Mesendoderm (in vitro differentiated cells): ENCODE measurements at regions not wholly inside any gene's neighbourhood (a gene's known extent, or its start where the extent isn't known, plus 50 kb on each side); places are given as distances from the start of the nearest gene placed in this dataset.

Experiments used
- DNase-seq: peaks from one replicate; pipeline ENCODE4 v3.0.0; 2013
- H2AK5ac ChIP-seq: 2 replicates; pipeline ENCODE4 v1.6.1; 2013; ENCODE audit warnings: low read length, inconsistent platforms
- H2BK120ac ChIP-seq: 2 replicates; pipeline ENCODE4 v1.6.1; 2013; ENCODE audit warnings: low read depth, mild to moderate bottlenecking, low read length, moderate library complexity, mixed read lengths
- H2BK15ac ChIP-seq: replicated peaks from 2 replicates; pipeline ENCODE4 v1.6.1; 2013; ENCODE audit warnings: low read depth, mild to moderate bottlenecking, moderate library complexity
- H2BK5ac ChIP-seq: 2 replicates; pipeline ENCODE4 v1.6.1; 2013; ENCODE audit warnings: low read length, inconsistent platforms
- H3K18ac ChIP-seq: 2 replicates; pipeline ENCODE4 v1.6.1; 2013; ENCODE audit warnings: mild to moderate bottlenecking, low read length, mixed read lengths
- H3K23ac ChIP-seq: one replicate; pipeline ENCODE4 v1.6.1; 2013; ENCODE audit warnings: low read length
- H3K27ac ChIP-seq: 2 replicates; pipeline ENCODE4 v1.5.1; 2013; ENCODE audit warnings: low read depth, mild to moderate bottlenecking, inconsistent platforms, low read length, moderate library complexity
- H3K27me3 ChIP-seq: 2 replicates; pipeline ENCODE4 v1.6.1; 2013; ENCODE audit warnings: low read length, control low read depth, mild to moderate bottlenecking, inconsistent platforms; ENCODE audit not compliant: insufficient read depth, poor library complexity
- H3K36me3 ChIP-seq: 2 replicates; pipeline ENCODE4 v1.6.1; 2013; ENCODE audit warnings: low read length, inconsistent platforms; ENCODE audit not compliant: control insufficient read depth, insufficient read depth
- H3K4ac ChIP-seq: one replicate; pipeline ENCODE4 v1.6.1; 2013; ENCODE audit warnings: low read depth, mild to moderate bottlenecking, low read length, moderate library complexity
- H3K4me1 ChIP-seq: 2 replicates; pipeline ENCODE4 v1.6.1; 2013; ENCODE audit warnings: low read depth, low read length, inconsistent platforms; ENCODE audit not compliant: control insufficient read depth
- H3K4me2 ChIP-seq: 2 replicates; pipeline ENCODE4 v1.6.1; 2013; ENCODE audit warnings: low read length
- H3K4me3 ChIP-seq: 2 replicates; pipeline ENCODE4 v1.5.1; 2013; ENCODE audit warnings: mild to moderate bottlenecking, low read length
- H3K56ac ChIP-seq: one replicate; pipeline ENCODE4 v1.6.1; 2013; ENCODE audit warnings: low read length
- H3K79me1 ChIP-seq: 2 replicates; pipeline ENCODE4 v1.6.1; 2013; ENCODE audit warnings: low read length, inconsistent platforms
- H3K79me2 ChIP-seq: 2 replicates; pipeline ENCODE4 v1.6.1; 2013; ENCODE audit warnings: mild to moderate bottlenecking, low read length; ENCODE audit not compliant: control insufficient read depth, insufficient read depth
- H3K9ac ChIP-seq: 2 replicates; pipeline ENCODE4 v1.6.1; 2013; ENCODE audit warnings: low read length, inconsistent platforms
- H4K5ac ChIP-seq: one replicate; pipeline ENCODE4 v1.6.1; 2013; ENCODE audit warnings: low read length
- H4K8ac ChIP-seq: one replicate; pipeline ENCODE4 v1.6.1; 2013; ENCODE audit warnings: low read depth, mild to moderate bottlenecking, control low read depth, low read length, moderate library complexity
- WGBS: extraction: QIAGEN DNeasy Blood & Tissue Kit; methylation state at CpG from one replicate; pipeline ENCODE4 v1.1.7; 2013; ENCODE audit warnings: low lambda C conversion rate, missing lambda C conversion rate; ENCODE audit not compliant: insufficient coverage; ENCODE audit errors: extremely low coverage; 5-methylcytosine and 5-hydroxymethylcytosine counted together

DNA sequence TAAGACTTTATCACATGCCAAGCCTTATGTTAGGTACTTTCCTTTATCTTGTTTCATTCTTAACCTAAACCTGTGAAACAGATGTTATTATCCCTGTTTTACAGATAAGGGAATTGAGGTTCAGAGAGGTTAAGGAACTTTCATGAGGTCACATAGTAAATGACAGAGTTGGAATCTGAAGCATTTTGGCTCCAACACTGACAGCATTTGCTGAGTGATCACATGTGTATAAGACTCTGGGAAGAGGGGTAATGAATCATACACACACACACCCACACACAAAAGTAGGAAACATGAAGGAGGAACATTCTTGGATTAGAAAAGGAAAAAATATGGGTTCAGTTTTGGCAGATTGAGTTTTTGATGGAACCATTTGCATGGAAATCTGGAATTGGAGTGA lies 212.5 kb downstream of the GJA1 start:
- no peak overlapping the region for H3K18ac ChIP-seq
- H3K9ac ChIP-seq = no peak overlapping the region
- H3K27me3 ChIP-seq = no peaks in the 10 kb centered on the region
- H3K4me3 ChIP-seq = no peak overlapping the region
- H2BK120ac ChIP-seq = no peak overlapping the region
- H3K4me1 ChIP-seq = peaks cover 2% of the 10 kb centered on the region
- H4K5ac ChIP-seq = no peak overlapping the region
- H3K79me2 ChIP-seq = no peaks in the 10 kb centered on the region
- H3K27ac ChIP-seq = no peak overlapping the region
- H2AK5ac ChIP-seq = no peak overlapping the region
- H3K56ac ChIP-seq = no peak overlapping the region
- H3K4ac ChIP-seq = no peak overlapping the region
- no peak overlapping the region for H3K4me2 ChIP-seq
- no peak overlapping the region for H3K23ac ChIP-seq
- no peak overlapping the region for H2BK5ac ChIP-seq
- no peak overlapping the region for H4K8ac ChIP-seq
- H3K79me1 ChIP-seq = no peaks in the 10 kb centered on the region
- no peaks in the 10 kb centered on the region for H3K36me3 ChIP-seq
- no peak overlapping the region for H2BK15ac ChIP-seq
- peak; percentile 7 for DNase-seq

DNA sequence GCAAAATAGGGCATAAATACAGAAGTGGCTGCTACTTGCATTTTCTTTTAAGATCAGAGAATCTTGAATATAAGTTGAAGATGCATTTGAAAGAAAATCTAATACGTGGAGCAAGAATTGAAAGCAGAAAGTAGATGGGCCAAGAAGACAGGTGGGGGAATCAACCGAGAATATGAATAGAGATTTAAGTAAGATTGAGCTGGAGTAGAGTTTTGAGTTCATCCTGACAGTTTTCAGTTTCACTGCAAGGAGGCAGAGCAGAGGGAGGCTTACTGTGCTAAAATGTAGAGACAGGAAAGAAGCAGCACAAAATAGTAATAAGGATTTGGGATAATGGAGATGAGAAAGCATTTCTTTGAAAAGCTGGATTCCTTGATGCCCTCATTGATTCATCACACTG lies 214.5 kb downstream of the GJA1 start:
- H3K18ac ChIP-seq = no peak overlapping the region
- no CpG with 5 or more reads among the region's 2 CpGs for WGBS
- no peak overlapping the region for H3K27ac ChIP-seq
- H2BK15ac ChIP-seq = no peak overlapping the region
- H2AK5ac ChIP-seq = no peak overlapping the region
- H4K5ac ChIP-seq = no peak overlapping the region
- H3K4me1 ChIP-seq = peaks cover 2% of the 10 kb centered on the region
- no peak for DNase-seq
- H3K79me1 ChIP-seq = no peaks in the 10 kb centered on the region
- no peak overlapping the region for H3K4me2 ChIP-seq
- H3K79me2 ChIP-seq = no peaks in the 10 kb centered on the region
- no peaks in the 10 kb centered on the region for H3K27me3 ChIP-seq
- no peak overlapping the region for H3K9ac ChIP-seq
- H2BK5ac ChIP-seq = no peak overlapping the region
- no peak overlapping the region for H2BK120ac ChIP-seq
- H3K4me3 ChIP-seq = no peak overlapping the region
- no peak overlapping the region for H3K23ac ChIP-seq
- no peak overlapping the region for H3K4ac ChIP-seq
- no peak overlapping the region for H3K56ac ChIP-seq
- H3K36me3 ChIP-seq = no peaks in the 10 kb centered on the region
- H4K8ac ChIP-seq = no peak overlapping the region

DNA sequence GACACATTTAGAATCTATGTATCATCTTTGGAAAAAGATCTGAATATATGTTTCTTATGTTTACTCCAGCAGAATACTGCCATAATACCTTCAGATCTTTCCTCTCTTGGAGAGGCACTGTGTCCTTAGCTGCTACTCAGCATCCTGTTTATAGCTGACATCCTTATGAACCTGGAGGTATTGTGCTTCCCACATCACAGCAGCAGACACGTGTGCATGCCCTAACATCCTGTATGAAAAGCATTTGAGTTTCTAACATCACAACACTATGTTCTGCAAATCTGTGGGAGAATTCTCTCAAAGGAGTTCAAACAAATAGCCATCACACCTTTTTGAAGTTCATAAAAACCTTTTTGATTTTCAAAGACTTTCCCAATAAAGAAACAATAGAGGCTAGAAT lies 216.0 kb downstream of the GJA1 start:
- no peaks in the 10 kb centered on the region for H3K79me1 ChIP-seq
- H3K79me2 ChIP-seq = no peaks in the 10 kb centered on the region
- H2BK5ac ChIP-seq = no peak overlapping the region
- DNase-seq = no peak
- no peak overlapping the region for H3K18ac ChIP-seq
- WGBS = no CpG with 5 or more reads among the region's 1 CpG
- no peak overlapping the region for H3K27ac ChIP-seq
- H3K4me1 ChIP-seq = peaks cover 2% of the 10 kb centered on the region
- H2BK120ac ChIP-seq = no peak overlapping the region
- no peak overlapping the region for H2BK15ac ChIP-seq
- no peak overlapping the region for H3K4me3 ChIP-seq
- no peaks in the 10 kb centered on the region for H3K36me3 ChIP-seq
- no peak overlapping the region for H3K4me2 ChIP-seq
- H4K5ac ChIP-seq = no peak overlapping the region
- H3K27me3 ChIP-seq = no peaks in the 10 kb centered on the region
- H3K9ac ChIP-seq = no peak overlapping the region
- no peak overlapping the region for H4K8ac ChIP-seq
- no peak overlapping the region for H2AK5ac ChIP-seq
- H3K23ac ChIP-seq = no peak overlapping the region
- no peak overlapping the region for H3K56ac ChIP-seq
- no peak overlapping the region for H3K4ac ChIP-seq

DNA sequence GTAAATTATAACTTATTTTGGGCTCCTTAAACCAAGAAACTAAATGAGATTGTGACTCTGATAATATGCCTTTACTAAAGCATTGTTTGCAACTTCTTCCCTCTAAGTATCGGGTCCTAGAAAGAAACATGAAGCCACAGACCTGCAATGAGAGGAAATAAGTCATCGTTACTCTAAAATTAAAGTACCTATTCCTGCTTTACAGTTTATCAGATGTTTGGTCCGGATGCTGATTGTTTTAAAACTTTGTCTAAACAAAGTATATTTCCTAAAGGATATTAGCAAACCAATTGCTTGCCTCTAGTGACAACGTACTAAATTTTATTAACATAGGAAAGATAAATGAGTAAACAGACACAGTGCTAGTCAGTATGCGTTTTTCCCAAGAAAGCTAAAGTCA lies 216.8 kb downstream of the GJA1 start:
- no peak overlapping the region for H3K9ac ChIP-seq
- H3K27me3 ChIP-seq = no peaks in the 10 kb centered on the region
- H2BK120ac ChIP-seq = no peak overlapping the region
- DNase-seq = no peak
- no peak overlapping the region for H3K4ac ChIP-seq
- no peak overlapping the region for H3K23ac ChIP-seq
- no peaks in the 10 kb centered on the region for H3K79me1 ChIP-seq
- no peak overlapping the region for H4K8ac ChIP-seq
- H2BK15ac ChIP-seq = no peak overlapping the region
- no peak overlapping the region for H3K18ac ChIP-seq
- H3K56ac ChIP-seq = no peak overlapping the region
- no peaks in the 10 kb centered on the region for H3K79me2 ChIP-seq
- peaks cover 2% of the 10 kb centered on the region for H3K4me1 ChIP-seq
- no peak overlapping the region for H2BK5ac ChIP-seq
- H2AK5ac ChIP-seq = no peak overlapping the region
- H3K4me2 ChIP-seq = no peak overlapping the region
- H3K27ac ChIP-seq = no peak overlapping the region
- no peak overlapping the region for H4K5ac ChIP-seq
- H3K36me3 ChIP-seq = no peaks in the 10 kb centered on the region
- WGBS = no CpG with 5 or more reads among the region's 5 CpGs
- no peak overlapping the region for H3K4me3 ChIP-seq

DNA sequence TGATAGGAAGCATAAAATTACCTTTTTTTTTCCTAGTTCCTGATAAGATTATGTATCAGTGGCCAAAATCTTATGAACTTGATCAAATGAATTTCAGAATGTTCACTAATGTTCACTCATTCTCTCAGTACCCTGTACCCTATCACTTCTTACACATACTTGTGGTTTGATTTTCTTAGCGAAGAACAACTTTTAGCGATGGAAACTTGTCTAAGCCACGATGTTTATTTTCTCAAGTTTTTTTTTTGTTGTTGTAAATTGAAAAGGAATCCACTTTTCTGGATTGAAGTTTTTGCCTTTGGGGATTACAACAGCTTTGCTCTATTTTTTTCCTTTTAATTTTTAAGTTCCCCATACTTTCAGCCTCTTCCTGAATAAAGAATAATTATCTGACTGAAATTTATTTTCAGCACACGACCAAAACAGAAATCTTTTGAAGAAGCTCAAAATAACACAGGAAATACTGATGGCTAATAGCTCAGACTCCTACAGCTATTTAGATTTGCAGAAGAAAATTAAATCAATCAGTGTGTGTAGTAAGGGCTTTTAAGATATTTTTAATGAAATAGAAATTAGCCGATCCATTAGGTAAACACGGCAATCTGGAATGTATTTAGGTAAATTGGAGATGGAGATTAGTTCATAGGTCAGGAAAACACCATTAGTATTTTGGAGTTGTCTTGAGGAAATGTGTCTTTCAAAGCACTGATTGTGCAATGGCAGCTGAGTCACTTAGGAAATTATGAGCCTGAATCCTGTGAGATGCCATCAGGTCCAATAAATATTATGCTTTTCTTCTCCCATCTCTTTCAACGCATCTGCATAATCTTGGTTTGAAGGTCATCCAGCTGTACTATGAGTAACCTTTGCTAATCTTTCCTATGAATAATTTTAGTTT lies 217.5 kb downstream of the GJA1 start:
- Histone ChIP-seq H2BK15ac (no peak overlapping the region), H2BK120ac (no peak overlapping the region), H2AK5ac (no peak overlapping the region), H3K27ac (no peak overlapping the region), H3K4me2 (no peak overlapping the region), H3K4me3 (no peak overlapping the region), H3K18ac (no peak overlapping the region), H3K9ac (no peak overlapping the region), H3K27me3 (no peaks in the 10 kb centered on the region), H3K4me1 (peaks cover 2% of the 10 kb centered on the region), H3K4ac (no peak overlapping the region), H3K23ac (no peak overlapping the region), H3K79me1 (no peaks in the 10 kb centered on the region), H4K5ac (no peak overlapping the region), H3K79me2 (no peaks in the 10 kb centered on the region), H3K36me3 (no peaks in the 10 kb centered on the region), H3K56ac (no peak overlapping the region), H2BK5ac (no peak overlapping the region), H4K8ac (no peak overlapping the region)
- no peak for DNase-seq
- 100% methylated on average over 2 of the region's 7 CpGs for WGBS

DNA sequence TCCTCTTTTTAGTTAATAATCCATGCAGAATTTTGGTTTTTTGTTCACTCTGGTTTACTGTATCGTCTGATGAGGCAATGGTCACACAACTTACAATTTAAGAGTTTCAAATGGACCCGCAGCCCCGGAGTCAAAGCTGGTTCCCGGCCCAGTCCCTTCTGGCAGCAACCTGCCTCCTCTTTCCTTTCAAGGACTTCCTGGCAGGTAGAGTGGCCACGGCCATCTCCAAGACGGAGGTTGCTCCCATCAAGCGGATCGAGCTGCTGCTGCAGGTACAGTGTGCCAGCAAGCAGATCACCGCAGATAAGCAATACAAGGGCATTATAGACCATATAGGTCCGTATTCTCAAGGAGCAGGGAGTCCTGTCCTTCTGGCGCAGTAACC lies 218.2 kb downstream of the GJA1 start:
- Histone ChIP-seq H3K4ac (no peak overlapping the region), H3K27ac (no peak overlapping the region), H2BK120ac (no peak overlapping the region), H3K9ac (no peak overlapping the region), H3K27me3 (no peaks in the 10 kb centered on the region), H4K8ac (no peak overlapping the region), H3K4me2 (no peak overlapping the region), H3K56ac (no peak overlapping the region), H2BK5ac (no peak overlapping the region), H3K79me2 (no peaks in the 10 kb centered on the region), H3K79me1 (no peaks in the 10 kb centered on the region), H3K4me1 (peaks cover 2% of the 10 kb centered on the region), H2AK5ac (no peak overlapping the region), H3K18ac (no peak overlapping the region), H2BK15ac (no peak overlapping the region), H3K4me3 (no peak overlapping the region), H3K36me3 (no peaks in the 10 kb centered on the region), H4K5ac (no peak overlapping the region), H3K23ac (no peak overlapping the region)
- no CpG with 5 or more reads among the region's 11 CpGs for WGBS
- DNase-seq = no peak
